ENCODE measurements at regions not wholly inside any gene's neighbourhood (a gene's known extent, or its start where the extent isn't known, plus 50 kb on each side); places are given as distances from the start of the nearest gene placed in this dataset.

- H3K4me1 Mint-ChIP-seq = peaks cover 0 to 23% of the 10 kb centered on the region in 2 donors
- ATAC-seq (no peak), DNase-seq (no peak)
- no peaks in the 10 kb centered on the region for H3K36me3 Mint-ChIP-seq
- H3K27me3 Mint-ChIP-seq (ENCODE audit: low read depth in 2 of 2) = peaks cover 0 to 3% of the 10 kb centered on the region in 2 donors
- Histone ChIP-seq H3K9me3 (ENCODE audit: control insufficient read depth, insufficient read depth, low read length) (no peaks in the 10 kb centered on the region), H3K4me3 (ENCODE audit: low read length) (no peak overlapping the region), H3K36me3 (ENCODE audit: control insufficient read depth, insufficient read depth, low read length) (no peaks in the 10 kb centered on the region), H3K27me3 (ENCODE audit: control insufficient read depth, insufficient read depth, low read length) (no peaks in the 10 kb centered on the region), H3K27ac (ENCODE audit: low read length) (no peak overlapping the region), H3K4me1 (ENCODE audit: control insufficient read depth, insufficient read depth, low read length) (no peaks in the 10 kb centered on the region)
- no peaks in the 10 kb centered on the region for H3K9me3 Mint-ChIP-seq
- 100% methylated on average over 4 of the region's 4 CpGs for WGBS (ENCODE audit: insufficient coverage)
- H3K4me3 Mint-ChIP-seq = no peak overlapping the region
- intact Hi-C loops (cut with micrococcal nuclease) = no loop called here
- TF ChIP-seq, protein P1, sequence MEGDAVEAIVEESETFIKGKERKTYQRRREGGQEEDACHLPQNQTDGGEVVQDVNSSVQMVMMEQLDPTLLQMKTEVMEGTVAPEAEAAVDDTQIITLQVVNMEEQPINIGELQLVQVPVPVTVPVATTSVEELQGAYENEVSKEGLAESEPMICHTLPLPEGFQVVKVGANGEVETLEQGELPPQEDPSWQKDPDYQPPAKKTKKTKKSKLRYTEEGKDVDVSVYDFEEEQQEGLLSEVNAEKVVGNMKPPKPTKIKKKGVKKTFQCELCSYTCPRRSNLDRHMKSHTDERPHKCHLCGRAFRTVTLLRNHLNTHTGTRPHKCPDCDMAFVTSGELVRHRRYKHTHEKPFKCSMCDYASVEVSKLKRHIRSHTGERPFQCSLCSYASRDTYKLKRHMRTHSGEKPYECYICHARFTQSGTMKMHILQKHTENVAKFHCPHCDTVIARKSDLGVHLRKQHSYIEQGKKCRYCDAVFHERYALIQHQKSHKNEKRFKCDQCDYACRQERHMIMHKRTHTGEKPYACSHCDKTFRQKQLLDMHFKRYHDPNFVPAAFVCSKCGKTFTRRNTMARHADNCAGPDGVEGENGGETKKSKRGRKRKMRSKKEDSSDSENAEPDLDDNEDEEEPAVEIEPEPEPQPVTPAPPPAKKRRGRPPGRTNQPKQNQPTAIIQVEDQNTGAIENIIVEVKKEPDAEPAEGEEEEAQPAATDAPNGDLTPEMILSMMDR (IDR thresholded peaks at IDR 0.05) = no peak
- H3K27ac Mint-ChIP-seq = peak overlapping the region in 1 of 2 donors; percentile 37
Measured at GRCh38 chr3:112693186-112693585, 52.2 kb upstream of the CCDC80 start.

All from natural killer cell (primary cell).